NCI-H345 treated with DMSO at 0.1 percent for 48 hours (cell line): ENCODE measurements at regions not wholly inside any gene's neighbourhood (a gene's known extent, or its start where the extent isn't known, plus 50 kb on each side); places are given as distances from the start of the nearest gene placed in this dataset.

Experiments
- DNase-seq: peaks from one replicate; lab custom pipeline; 2025; ENCODE audit not compliant: unreplicated experiment; lab: John Stamatoyannopoulos, UW

DNA sequence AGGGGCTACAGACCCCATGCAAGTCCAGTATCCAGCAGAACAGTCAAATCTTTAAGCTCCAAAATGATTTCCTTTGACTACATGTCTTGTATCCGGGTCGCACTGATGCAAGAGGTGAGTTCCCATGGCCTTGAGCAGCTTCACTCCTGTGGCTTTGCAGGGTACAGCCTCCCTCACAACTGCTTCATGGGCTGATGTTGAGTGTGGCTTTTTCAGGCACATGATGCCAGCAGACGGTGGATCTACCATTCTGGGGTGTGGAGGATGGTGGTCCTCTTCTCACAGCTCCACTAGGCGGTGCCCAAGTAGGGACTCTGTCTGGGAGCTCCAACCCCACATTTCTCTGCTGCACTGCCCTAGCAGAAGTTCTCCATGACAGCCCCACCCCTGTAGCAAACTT is 208.4 kb downstream of the INSIG2 start:
- DNase-seq: no peak

DNA sequence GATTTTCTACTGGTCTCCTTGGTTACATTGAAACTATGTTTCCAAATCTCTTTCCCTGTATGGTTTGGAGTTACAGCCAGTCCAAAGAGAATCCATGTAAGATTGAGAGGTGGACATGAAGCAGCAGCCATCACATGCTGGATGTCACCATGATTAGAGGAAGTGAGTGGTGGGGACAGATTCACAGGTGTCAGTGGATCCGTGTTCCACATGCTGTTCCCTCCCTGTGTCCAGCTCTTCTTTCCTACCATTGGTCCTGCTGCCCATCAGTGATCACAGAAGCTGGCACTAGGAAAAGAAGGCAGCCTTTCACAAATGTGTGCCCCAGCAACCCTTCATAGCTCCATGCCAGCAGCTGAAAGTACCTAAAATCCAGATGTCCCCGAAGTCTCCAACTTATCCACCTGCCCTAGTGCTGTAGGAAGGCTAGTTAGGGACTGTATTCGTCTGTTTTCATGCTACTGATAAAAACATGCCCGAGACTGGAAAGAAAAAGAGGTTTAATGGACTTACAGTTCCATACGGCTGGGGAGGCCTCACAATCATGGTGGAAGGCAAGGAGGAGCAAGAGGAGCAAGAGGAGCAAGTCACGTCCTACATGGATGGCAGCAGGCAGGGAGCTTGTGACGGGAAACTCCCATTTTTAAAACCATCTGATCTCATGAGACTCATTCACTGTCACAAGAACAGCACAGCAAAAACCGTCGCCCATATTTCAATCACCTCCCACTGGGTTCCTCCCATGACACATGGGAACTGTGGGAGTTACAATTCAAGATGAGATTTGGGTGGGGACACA is 207.5 kb downstream of the INSIG2 start:
- no peak for DNase-seq

DNA sequence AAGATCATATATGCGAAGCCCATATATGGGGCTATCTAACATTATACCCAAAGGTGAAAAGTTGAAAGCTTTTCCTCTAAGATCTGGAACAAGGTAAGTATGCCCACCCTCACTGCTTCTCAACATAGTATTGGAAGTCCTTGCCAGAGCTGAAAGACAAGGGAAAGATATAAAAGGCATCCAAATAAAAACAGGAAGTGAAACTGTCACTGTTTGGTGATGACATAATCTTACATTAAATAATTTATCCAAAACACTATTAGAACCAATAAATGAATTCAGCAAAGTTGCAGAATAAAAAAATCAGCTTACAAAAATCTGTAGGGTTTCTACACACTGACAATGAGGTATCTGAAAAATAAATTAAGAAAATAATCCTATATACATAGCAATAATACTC is 205.8 kb downstream of the INSIG2 start:
- no peak for DNase-seq

DNA sequence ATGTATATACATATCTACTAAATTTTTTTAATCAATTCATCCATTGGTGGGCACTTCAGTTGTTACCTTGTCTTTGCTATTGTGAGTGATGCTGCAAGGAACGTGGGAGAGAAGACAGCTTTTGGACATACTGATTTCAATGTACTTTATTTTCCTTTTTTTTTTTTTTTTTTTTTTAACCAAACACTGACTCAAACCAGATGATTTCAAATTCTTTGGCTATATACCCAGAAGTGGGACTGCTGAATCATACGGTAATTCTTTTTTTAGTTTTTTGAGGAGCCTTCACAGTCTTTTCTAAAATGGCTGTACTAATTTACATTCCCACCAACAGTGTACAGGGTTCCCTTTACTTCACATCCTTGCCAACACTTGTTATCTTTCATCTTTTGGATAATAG is 204.7 kb downstream of the INSIG2 start:
- DNase-seq: no peak

DNA sequence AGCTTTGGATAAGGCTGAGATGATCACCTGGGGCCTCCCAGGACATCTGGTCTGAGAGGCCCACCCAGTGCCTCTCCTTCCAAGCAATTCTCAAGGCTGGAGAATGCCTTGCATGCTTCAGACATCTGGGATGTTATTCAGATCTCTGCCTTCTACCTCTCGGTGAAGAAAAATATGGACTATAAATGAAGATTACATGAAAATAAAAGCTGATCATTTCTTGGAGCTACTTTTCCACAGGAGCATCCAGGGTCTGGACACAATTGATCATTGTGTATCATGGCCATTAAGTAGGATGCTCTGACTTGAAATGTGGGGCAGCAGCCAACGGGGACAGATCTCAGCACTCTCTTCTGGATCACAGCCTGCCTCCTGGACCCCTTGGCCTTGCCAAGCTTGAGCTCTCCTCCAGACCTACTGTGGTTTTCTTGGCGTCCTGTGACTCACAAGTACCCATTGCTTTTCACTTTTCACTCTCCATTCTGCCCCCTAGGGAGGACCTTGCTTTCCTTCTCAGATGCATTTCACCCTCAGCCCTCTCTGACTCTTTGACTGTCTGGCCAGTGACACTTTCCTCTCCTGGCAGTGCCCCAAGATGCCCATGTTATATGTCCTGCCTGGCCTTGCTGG is 203.1 kb downstream of the INSIG2 start:
- no peak for DNase-seq

DNA sequence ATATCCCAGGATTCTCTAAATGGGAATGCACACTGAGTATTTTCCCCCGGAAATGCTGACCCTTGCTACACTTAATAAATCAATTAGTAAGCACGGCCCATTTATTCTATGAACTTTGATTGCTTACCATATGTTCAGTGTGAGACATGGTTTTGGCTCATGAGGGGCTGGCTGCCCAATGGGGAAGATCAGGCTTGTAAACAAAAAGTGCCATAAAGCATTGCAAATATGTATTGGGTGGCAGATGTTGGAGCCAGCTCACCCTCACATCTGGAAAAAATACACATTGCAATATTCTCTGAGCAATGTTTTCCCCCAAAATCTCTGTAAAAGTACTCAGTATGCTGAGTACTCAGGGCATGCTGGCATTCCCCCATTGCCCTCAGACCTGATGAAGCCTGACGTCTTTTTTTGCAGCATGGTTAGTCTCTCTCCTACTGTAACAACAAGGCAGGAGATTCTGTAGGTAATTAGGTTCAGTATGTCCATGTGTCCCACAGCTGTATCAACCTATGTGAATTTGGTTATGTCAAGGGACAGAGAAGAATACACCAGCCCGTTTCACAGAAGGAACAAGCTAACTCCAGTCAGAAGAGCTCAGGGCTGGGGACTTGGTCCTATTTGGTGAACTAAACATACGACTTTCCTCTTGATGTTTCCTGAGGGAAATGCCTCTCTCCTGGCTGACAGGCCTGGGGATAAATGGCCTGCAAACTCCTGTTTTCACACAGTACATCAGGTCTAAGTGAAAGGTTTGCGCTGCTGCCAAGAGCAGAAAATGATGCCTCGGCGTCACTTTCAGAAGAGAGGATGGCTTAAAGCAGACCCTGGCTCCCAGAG is 202.4 kb downstream of the INSIG2 start:
- no peak for DNase-seq

DNA sequence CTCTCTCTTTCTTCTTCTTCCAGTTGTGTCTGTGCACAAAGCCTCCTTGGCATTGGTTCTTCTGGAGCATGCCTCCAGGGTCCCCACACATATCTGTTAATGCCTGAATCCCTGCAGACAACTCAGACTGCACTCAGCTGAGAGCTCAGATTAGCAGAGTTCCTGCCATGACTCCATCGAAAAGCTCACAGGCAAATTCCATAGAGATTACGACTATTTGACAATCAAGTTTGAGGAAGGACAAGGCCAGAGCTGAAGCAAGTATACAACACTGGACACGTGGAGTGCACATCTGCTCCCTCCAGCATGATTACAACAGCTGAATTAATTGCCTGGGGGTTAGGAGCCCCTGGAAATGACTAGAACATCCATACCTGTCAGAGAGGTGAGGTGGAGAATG is 190.7 kb downstream of the INSIG2 start:
- no peak for DNase-seq

DNA sequence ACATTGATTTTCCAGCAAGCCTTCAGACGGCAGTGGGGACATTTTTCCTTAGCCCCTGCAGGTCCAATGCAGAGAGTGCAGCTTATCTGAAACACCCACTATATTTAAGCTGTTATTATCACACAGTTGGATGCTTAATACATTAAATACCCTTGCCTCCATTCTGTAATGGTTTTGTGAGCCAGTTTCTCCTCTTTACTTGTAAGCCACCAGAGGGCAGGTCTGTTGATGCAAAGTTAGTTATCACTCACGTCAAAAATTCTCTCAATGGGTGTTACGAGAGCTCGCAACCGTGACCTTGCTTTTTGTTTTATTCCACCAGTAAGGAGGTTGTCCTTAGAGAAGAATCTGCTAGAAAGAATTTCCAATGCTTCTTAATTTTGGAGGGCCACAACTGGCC is 189.8 kb downstream of the INSIG2 start:
- no peak for DNase-seq

DNA sequence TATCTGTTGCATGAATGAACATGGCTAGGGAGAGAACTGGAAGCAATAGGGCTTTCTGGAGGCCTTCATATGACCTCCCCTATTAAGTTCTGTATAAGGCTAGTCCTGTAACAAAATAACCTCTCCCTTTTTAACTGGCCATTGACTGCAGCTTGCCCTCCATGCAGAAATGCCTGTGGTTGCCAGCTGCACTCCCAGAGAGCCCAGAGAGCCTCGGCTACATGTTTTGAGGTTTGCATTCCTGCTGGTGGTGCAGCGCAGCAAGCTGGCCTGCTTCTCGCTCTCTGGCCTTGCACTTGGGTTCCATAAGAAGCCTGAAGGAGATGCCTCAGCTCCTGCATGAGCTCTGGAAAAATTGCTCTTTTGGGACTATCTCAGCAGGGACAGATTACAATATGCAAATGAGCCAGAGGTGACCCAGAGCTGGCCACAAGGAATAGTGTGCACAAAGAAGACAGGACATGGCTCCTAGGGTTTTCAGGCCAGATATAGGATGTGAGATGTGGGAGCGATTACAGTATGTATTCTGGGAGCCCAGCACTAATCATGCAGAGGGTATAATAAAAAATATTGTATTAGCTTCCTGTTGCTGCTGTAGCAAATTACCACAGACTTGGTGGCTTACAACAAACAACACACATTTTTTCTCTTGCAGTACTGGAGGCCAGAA is 186.7 kb downstream of the INSIG2 start:
- no peak for DNase-seq

DNA sequence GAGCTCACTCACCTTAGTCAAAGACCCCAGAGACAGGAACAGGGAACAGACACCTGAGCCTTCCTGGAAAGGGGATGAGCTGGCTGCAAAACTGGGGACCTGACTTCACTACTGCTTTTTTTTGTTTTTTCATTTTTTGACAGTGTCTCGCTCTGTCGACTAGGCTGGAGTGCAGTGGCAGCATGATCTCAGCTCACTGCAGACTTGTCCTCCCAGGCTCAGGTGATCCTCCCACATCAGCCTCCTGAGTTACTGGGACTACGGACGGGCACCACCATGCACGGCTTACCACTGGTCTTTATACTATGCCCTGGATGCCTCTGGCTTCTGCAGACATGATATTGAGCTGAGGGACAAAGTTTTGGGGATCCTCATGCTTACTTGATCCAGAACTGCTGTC is 184.1 kb downstream of the INSIG2 start:
- no peak for DNase-seq

DNA sequence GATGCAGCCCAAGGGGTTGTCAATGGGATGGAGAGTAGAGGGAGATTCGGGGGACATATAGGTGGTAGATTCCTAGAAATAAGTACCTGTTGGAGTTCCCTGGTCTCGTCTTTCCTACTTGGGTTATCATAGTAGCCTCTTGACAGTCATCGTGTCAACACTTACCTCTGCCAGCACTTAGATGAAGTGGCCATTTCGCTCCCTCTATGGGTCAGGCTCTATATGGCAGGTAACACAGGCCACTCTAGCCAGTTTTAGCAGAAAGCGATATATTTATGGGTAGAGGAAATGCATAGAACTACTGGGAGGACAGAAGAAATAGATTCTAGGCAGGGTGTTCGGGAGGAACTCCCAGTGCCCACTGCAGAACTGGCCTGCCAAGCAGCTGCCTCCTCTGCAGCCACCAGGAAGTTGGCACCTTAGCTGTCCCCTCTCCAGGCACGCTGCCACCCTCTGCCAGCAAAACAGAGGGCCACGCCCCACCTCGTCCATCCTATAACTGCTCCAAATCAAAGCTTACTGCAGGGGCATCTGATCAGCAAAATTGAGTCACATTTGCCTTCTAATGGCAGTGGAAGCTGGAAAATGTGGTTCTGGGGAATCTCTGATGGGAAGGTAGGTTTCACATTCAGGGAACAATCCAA is 181.3 kb downstream of the INSIG2 start:
- no peak for DNase-seq

DNA sequence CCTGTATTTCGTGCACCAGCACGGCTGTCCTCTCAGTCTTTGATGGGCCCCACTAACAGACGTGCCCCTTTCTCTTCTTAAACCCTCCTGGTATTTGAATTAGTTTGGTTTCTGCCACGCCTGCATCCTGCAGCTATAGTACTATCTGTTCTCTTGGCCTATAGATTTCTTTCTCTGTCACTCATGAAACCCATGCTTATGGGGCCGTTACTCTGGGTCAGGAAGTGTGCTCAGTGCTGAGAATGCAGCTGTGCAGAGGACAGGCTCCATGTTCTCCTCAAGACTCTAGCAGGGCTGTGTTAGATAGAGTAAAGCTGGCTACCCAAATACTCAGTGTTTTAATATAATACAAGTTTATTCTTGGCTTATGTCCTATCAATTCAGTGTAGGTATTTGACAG is 180.0 kb downstream of the INSIG2 start:
- DNase-seq: no peak

DNA sequence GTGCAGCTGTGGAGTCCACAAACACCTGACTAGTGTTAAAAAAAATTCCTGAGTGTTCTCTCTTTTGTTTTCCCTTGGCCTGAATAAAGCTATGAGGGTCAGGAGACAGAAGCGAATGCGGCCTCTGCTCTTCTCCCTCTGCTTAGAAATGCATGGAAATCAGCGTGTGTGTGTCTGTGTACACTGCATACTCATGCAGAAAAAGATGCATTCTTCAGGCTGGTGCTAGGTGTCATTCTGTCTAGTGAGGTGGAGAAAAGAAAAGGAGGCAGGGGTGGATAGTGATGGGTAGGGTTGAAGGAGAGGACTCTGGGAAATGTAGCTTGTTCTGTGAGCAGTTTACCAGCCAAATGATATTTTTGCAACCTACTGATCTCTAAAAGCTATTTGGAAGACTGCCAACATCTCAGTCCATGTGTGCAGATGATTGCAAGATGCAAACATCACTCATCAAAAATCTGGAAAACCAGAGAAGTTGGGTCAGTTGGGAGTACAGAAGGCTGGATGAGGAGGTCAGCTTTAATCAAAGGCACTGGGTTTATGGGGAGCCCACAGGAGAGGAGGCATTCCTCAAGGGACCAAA is 177.7 kb downstream of the INSIG2 start:
- no peak for DNase-seq

DNA sequence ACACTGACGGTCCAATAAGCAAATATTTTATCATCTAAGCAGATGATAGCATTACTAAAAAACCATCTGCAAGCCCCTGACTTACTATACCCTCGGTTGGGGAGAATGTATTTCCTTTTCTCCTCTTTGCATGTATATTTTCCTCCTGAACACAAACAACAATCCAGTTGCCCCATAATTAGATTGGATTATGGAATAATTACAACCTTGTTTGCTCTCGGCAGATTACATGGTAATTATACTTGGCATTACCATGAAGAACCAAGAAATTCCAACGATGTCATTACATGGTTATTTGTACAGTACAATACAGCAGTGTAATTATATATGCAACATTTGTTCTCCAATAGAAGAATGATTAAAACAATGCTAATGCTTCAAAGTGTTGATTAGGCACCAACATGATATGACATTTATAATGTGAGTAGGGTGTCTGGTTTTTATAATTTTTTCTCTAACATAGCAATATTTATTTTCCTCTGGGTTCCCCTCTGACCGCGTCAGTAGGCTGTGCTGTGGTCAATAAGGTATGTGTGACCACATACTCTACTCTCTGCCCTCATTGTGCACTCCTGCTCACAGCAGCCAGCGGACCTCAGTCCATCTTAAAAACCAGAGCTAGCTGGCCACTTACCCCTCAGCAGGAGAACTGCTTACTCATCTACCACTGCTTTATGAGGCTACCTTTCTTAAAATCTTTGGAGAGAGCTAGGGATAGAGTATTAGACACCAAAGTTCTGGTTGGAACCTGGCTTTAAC is 176.1 kb downstream of the INSIG2 start:
- no peak for DNase-seq

DNA sequence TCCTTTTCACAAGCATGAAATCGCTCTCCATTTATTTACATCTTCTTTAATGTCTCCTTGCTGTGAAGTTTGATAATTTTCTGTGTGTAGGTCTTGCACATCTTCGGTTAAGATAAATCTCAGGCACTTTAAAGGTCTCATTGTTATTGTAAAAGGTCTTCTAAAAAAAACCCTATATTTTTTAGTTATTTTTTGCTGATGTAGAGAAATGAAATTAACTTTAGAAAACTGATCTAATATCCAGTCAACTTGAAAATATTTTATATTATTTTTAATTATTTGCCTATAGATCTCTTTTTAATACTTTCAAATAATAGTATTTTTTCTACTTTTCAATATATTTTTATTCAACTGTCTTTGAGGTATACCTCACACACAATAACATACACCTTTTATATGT is 169.4 kb downstream of the INSIG2 start:
- no peak for DNase-seq

DNA sequence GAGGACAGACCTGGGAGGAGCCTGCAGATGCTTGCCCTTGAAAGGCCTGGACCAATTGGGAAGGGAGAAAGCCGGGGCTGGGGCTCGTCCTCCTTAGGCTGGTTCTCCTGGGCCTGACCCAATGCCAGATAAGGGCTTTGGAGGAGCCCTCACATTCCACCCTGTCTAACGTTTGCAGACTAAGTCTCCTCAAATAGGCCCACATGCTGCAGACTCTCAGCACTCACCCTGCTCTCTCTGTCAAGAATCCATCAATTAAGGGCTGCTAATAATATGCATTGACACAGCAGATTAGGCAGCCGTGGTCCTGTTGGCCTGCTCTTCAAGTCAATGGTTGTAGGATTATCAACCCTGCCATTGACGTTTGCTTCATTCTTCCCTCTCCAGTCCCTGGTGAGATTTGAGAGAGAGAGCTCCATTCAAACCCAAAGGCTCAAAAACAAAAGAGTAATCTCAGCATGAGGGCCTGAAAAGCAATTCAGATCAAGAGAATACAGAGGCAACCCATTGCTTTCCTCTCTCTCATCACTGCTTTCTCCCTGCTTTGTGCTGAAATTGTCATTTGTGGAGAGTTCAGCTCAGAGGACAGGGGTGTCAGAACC is 167.6 kb downstream of the INSIG2 start:
- no peak for DNase-seq

DNA sequence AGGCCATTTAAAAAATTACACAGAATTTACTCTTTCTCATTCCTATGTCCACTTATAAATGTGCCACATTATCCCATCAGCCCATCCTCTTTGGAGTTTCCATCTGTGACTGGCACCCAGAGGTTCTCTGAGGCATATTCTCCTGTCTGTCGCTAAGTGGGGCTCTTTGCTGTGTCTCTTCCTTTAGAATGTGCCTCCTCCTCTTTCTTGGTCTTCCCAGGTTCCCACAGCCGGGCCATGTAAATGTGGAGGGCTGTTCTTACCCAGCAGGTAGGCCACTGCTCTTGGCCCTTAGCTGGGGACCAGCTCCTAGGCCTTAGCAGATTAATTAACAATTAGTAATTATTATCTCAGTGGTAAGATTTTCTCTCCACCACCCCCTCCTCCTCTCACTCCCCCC is 167.0 kb downstream of the INSIG2 start:
- DNase-seq: no peak

DNA sequence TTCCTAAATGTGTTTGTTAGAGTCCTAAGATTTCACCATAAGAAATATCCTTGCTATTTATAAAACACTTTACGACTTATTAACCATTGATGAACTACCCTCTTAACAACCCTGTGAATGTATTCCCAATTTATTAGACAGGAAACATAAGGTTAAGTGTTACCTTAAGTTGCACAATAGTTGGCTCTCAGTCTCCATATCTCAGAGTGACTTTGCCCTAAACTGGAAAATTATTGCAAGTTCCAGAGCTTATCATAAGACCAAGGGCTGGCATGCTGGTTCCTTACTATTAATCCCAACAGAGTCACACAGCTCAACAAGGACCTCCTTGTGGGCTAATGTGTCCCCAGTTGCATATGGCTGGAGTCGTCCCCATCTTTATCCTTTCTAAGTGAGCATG is 165.8 kb downstream of the INSIG2 start:
- no peak for DNase-seq

DNA sequence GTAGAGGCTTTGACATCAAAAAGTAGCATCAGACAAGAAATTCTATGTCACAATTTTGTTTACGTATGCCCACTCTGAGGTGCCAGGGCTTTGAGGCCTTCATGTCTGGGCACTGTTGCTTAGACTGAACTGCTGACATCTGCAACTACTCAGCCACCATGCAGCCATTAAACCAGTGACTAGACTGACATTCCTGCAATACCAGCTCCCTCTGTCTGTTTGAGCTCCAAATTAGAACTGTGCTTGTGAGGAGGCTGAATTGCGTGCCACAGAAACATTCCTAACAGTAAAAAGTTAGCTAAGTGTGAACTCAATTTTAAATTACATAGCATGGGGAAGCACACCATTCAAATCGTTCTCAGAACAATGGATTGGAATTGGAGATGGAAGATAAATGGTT is 163.2 kb downstream of the INSIG2 start:
- DNase-seq: no peak
